Omental fat pad (tissue), 3 donors: ENCODE measurements at regions not wholly inside any gene's neighbourhood (a gene's known extent, or its start where the extent isn't known, plus 50 kb on each side); places are given as distances from the start of the nearest gene placed in this dataset.

ENCODE experiments used
- ATAC-seq: fragments of 150-250 bp; one replicate; pipeline ENCODE4 v1.9.1; 2016; ENCODE audit warnings: mild to moderate bottlenecking, moderate library complexity; ENCODE audit not compliant: low FRiP score
- DNase-seq: peaks from one replicate; pipeline ENCODE4 v3.0.0-alpha.2; 2019; ENCODE audit warnings: low spot score
- CTCF ChIP-seq, 3 donors: fragments of 450-650 bp; IDR thresholded peaks; one replicate each; pipeline ENCODE4 v1.5.1; 2016 to 2017; ENCODE audit warnings: antibody characterized with exemption in 3 of 3, mild to moderate bottlenecking in 3 of 3, moderate library complexity in 2 of 3

GRCh38 chr13:44787617-44788016, 201.7 kb downstream of the NUFIP1 start:
- ATAC-seq (no peak), DNase-seq (no peak)
- no peak for TF ChIP-seq CTCF (IDR thresholded peaks at IDR 0.05)

- no peak for TF ChIP-seq CTCF (IDR thresholded peaks at IDR 0.05)
- ATAC-seq (no peak), DNase-seq (no peak)
These were observed 202.5 kb downstream of the NUFIP1 start for GRCh38 chr13:44786756-44787155.

- ATAC-seq (no peak), DNase-seq (no peak)
- TF ChIP-seq CTCF (IDR thresholded peaks at IDR 0.05) = no peak
These were observed 203.9 kb downstream of the NUFIP1 start for GRCh38 chr13:44785401-44785800.

- ATAC-seq = no peak
- DNase-seq = no peak
- TF ChIP-seq CTCF (IDR thresholded peaks at IDR 0.05) = no peak
These were observed 204.6 kb downstream of the NUFIP1 start for GRCh38 chr13:44784708-44785080.

GRCh38 chr13:44783994-44784707, 205.1 kb downstream of the NUFIP1 start:
- TF ChIP-seq CTCF (IDR thresholded peaks at IDR 0.05) = no peak
- no peak for ATAC-seq
- no peak for DNase-seq

GRCh38 chr13:44780591-44781280, 204.6 kb upstream of the TSC22D1 start:
- no peak for ATAC-seq

More at GRCh38 chr13:44780591-44781280, 204.6 kb upstream of the TSC22D1 start:
- no peak for DNase-seq
- no peak for TF ChIP-seq CTCF (IDR thresholded peaks at IDR 0.05)
